Endothelial cell (in vitro differentiated cells): ENCODE measurements at regions not wholly inside any gene's neighbourhood (a gene's known extent, or its start where the extent isn't known, plus 50 kb on each side); places are given as distances from the start of the nearest gene placed in this dataset.

Source experiments
- DNase-seq: peaks from one replicate; pipeline ENCODE4 v3.0.0; 2021; ENCODE audit warnings: low spot score
- H3K27ac Mint-ChIP-seq: one replicate; pipeline ENCODE4 v1.8.0; 2021; ENCODE audit warnings: mixed read lengths, inconsistent platforms; ENCODE audit not compliant: unreplicated experiment
- H3K27me3 Mint-ChIP-seq: one replicate; pipeline ENCODE4 v1.8.0; 2021; ENCODE audit warnings: mild to moderate bottlenecking, moderate library complexity, mixed read lengths, inconsistent platforms; ENCODE audit not compliant: unreplicated experiment
- H3K36me3 Mint-ChIP-seq: one replicate; pipeline ENCODE4 v1.8.0; 2021; ENCODE audit warnings: mild to moderate bottlenecking, low read depth, mixed read lengths, inconsistent platforms; ENCODE audit not compliant: unreplicated experiment
- H3K4me1 Mint-ChIP-seq: one replicate; pipeline ENCODE4 v1.8.0; 2021; ENCODE audit warnings: mild to moderate bottlenecking, mixed read lengths, inconsistent platforms; ENCODE audit not compliant: unreplicated experiment
- H3K4me3 Mint-ChIP-seq: one replicate; pipeline ENCODE4 v1.8.0; 2021; ENCODE audit warnings: mild to moderate bottlenecking, mixed read lengths, inconsistent platforms; ENCODE audit not compliant: unreplicated experiment
- H3K9me3 Mint-ChIP-seq: one replicate; pipeline ENCODE4 v1.8.0; 2021; ENCODE audit warnings: mixed read lengths, inconsistent platforms; ENCODE audit not compliant: unreplicated experiment
- CTCF ChIP-seq: fragments of 200-600 bp; sonication (generic); IDR thresholded peaks from one replicate; pipeline ENCODE4 v1.5.0; 2021; ENCODE audit warnings: antibody characterized with exemption; ENCODE audit not compliant: unreplicated experiment

GRCh38 chr21:41043014-41043413, 124.9 kb upstream of the BACE2 start:
- peaks cover 1% of the 10 kb centered on the region for H3K27me3 Mint-ChIP-seq
- no peaks in the 10 kb centered on the region for H3K4me1 Mint-ChIP-seq
- TF ChIP-seq CTCF = no peak
- H3K36me3 Mint-ChIP-seq = no peaks in the 10 kb centered on the region
- H3K4me3 Mint-ChIP-seq = no peak overlapping the region
- H3K27ac Mint-ChIP-seq = no peak overlapping the region
- H3K9me3 Mint-ChIP-seq = no peaks in the 10 kb centered on the region
- no peak for DNase-seq

GRCh38 chr21:41045534-41046268, 122.3 kb upstream of the BACE2 start:
- Mint-ChIP-seq H3K27ac (no peak overlapping the region), H3K4me3 (no peak overlapping the region), H3K36me3 (no peaks in the 10 kb centered on the region), H3K9me3 (no peaks in the 10 kb centered on the region), H3K27me3 (peaks cover 1% of the 10 kb centered on the region), H3K4me1 (no peaks in the 10 kb centered on the region)
- DNase-seq = peak; percentile 45
- TF ChIP-seq CTCF = peak; percentile 56

GRCh38 chr21:41048145-41048544, 119.8 kb upstream of the BACE2 start:
- DNase-seq = no peak
- Mint-ChIP-seq H3K4me1 (no peaks in the 10 kb centered on the region), H3K9me3 (no peaks in the 10 kb centered on the region), H3K4me3 (no peak overlapping the region), H3K27me3 (peaks cover 1% of the 10 kb centered on the region), H3K36me3 (no peaks in the 10 kb centered on the region), H3K27ac (no peak overlapping the region)
- no peak for TF ChIP-seq CTCF

- Mint-ChIP-seq H3K9me3 (no peaks in the 10 kb centered on the region), H3K4me1 (no peaks in the 10 kb centered on the region), H3K27ac (no peak overlapping the region), H3K27me3 (peaks cover 1% of the 10 kb centered on the region), H3K36me3 (no peaks in the 10 kb centered on the region), H3K4me3 (no peak overlapping the region)
- no peak for TF ChIP-seq CTCF
- no peak for DNase-seq
Measured at GRCh38 chr21:41048623-41049022, 119.3 kb upstream of the BACE2 start.

- Mint-ChIP-seq H3K4me3 (no peak overlapping the region), H3K27ac (no peak overlapping the region), H3K36me3 (no peaks in the 10 kb centered on the region), H3K9me3 (no peaks in the 10 kb centered on the region), H3K27me3 (peaks cover 2% of the 10 kb centered on the region), H3K4me1 (no peaks in the 10 kb centered on the region)
- DNase-seq = no peak
- TF ChIP-seq CTCF = no peak
Measured at GRCh38 chr21:41052820-41053555, 115.0 kb upstream of the BACE2 start.
